Smooth muscle cell (in vitro differentiated cells): ENCODE measurements at regions not wholly inside any gene's neighbourhood (a gene's known extent, or its start where the extent isn't known, plus 50 kb on each side); places are given as distances from the start of the nearest gene placed in this dataset.

Experiments used
- DNase-seq: peaks from one replicate; lab custom pipeline; 2025; ENCODE audit not compliant: unreplicated experiment; lab: John Stamatoyannopoulos, UW
- H2AFZ ChIP-seq: fragments of 200-600 bp; sonication (generic); 2 replicates; pipeline ENCODE4 v1.6.0; 2016; ENCODE audit warnings: antibody characterized with exemption, low read depth, mild to moderate bottlenecking
- H3F3A ChIP-seq: fragments of 200-600 bp; sonication (generic); 2 replicates; pipeline ENCODE4 v1.6.0; 2017; ENCODE audit warnings: antibody characterized with exemption, low read depth
- H3K27ac ChIP-seq: fragments of 200-600 bp; sonication (generic); 2 replicates; pipeline ENCODE4 v1.5.1; 2016; ENCODE audit warnings: low read depth, mild to moderate bottlenecking
- H3K27me3 ChIP-seq: fragments of 200-600 bp; sonication (generic); 2 replicates; pipeline ENCODE4 v1.6.1; 2016; ENCODE audit warnings: low read depth, mild to moderate bottlenecking
- H3K36me3 ChIP-seq: fragments of 200-600 bp; sonication (generic); 2 replicates; pipeline ENCODE4 v1.5.1; 2016; ENCODE audit warnings: low read depth
- H3K4me1 ChIP-seq: fragments of 200-600 bp; sonication (generic); 2 replicates; pipeline ENCODE4 v1.5.1; 2016; ENCODE audit warnings: low read depth
- H3K4me2 ChIP-seq: fragments of 200-600 bp; sonication (generic); 2 replicates; pipeline ENCODE4 v1.6.0; 2016; ENCODE audit warnings: mild to moderate bottlenecking
- H3K4me3 ChIP-seq: fragments of 200-600 bp; sonication (generic); 2 replicates; pipeline ENCODE4 v1.5.1; 2016; ENCODE audit warnings: mild to moderate bottlenecking
- H3K79me2 ChIP-seq: fragments of 200-600 bp; sonication (generic); 2 replicates; pipeline ENCODE4 v1.6.0; 2016; ENCODE audit warnings: low read depth, mild to moderate bottlenecking
- H3K9ac ChIP-seq: fragments of 200-600 bp; sonication (generic); 2 replicates; pipeline ENCODE4 v1.6.0; 2016; ENCODE audit warnings: low read depth
- H3K9me3 ChIP-seq: fragments of 200-600 bp; sonication (generic); replicated peaks from 2 replicates; pipeline ENCODE4 v1.5.1; 2016; ENCODE audit warnings: low read depth
- H4K20me1 ChIP-seq: fragments of 200-600 bp; sonication (generic); 2 replicates; pipeline ENCODE4 v1.6.0; 2016; ENCODE audit warnings: low read depth
- CTCF ChIP-seq: fragments of 200-600 bp; sonication (generic); IDR thresholded peaks from 2 replicates; pipeline ENCODE4 v1.5.1; 2017; ENCODE audit warnings: borderline replicate concordance, mild to moderate bottlenecking, antibody characterized with exemption; ENCODE audit not compliant: insufficient read depth, poor library complexity, severe bottlenecking
- WGBS: methylation state at CpG from one replicate; pipeline ENCODE4 v1.1.7; 2016; ENCODE audit warnings: low lambda C conversion rate; 5-methylcytosine and 5-hydroxymethylcytosine counted together

GRCh38 chr1:36732015-36732356 is 249.3 kb upstream of the CSF3R start:
- DNase-seq = no peak
- no peak for TF ChIP-seq CTCF
- H3K4me3 ChIP-seq = no peak overlapping the region
- H3K4me1 ChIP-seq = no peaks in the 10 kb centered on the region
- H3K9me3 ChIP-seq = no peaks in the 10 kb centered on the region
- no peaks in the 10 kb centered on the region for H3K79me2 ChIP-seq
- H3F3A ChIP-seq = no peaks in the 10 kb centered on the region
- no peak overlapping the region for H3K9ac ChIP-seq
- no peak overlapping the region for H3K27ac ChIP-seq
- 89% methylated on average over 5 of the region's 5 CpGs for WGBS
- no peak overlapping the region for H3K4me2 ChIP-seq
- H3K36me3 ChIP-seq = no peaks in the 10 kb centered on the region
- H2AFZ ChIP-seq = no peak overlapping the region
- H3K27me3 ChIP-seq = peaks cover 12% of the 10 kb centered on the region
- H4K20me1 ChIP-seq = no peaks in the 10 kb centered on the region

DNA sequence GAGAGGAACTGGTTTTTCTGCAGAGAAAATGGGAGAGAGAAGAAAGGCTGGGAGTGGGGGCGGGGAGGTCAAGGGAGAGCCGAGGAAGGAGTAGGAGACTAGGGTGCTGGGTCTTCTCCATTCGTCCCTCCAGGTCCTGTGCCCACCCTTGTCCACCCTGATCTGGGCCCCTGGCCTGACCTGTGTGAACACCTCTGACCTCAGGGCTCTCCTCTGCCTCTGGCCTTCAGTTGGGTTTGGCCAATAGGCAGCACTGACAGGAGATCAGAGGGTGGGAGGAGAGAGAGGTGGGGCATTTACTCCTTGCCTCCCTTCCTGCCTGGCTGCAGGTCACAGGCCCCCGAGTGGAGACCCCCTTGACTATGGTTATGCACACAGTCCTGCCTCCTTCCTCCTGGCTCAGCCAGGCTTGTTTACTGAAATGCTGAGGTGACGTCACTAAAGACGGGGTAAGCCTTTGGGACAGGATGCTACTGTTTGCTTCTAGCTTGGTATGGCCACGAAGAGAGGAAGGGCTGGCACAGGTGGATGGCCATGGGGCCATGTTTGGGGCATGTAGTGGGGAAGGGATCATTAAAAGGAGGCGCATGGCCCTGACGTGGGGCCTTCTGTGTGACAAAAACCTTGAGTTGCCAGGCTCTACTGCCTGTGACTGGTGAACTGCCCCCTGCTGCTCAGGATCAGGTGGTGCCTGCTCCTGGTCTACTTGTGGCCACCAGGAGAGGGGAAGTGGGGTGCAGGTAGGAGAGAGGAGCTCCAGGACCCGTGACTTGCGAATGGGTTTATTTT is 248.7 kb upstream of the CSF3R start:
- Histone ChIP-seq H3F3A (no peaks in the 10 kb centered on the region), H3K36me3 (no peaks in the 10 kb centered on the region), H4K20me1 (no peaks in the 10 kb centered on the region), H3K9ac (no peak overlapping the region), H3K4me2 (no peak overlapping the region), H3K79me2 (no peaks in the 10 kb centered on the region), H3K9me3 (no peaks in the 10 kb centered on the region), H3K27ac (no peak overlapping the region), H2AFZ (no peak overlapping the region), H3K4me1 (no peaks in the 10 kb centered on the region), H3K27me3 (peaks cover 7% of the 10 kb centered on the region), H3K4me3 (no peak overlapping the region)
- no peak for TF ChIP-seq CTCF
- 77% methylated on average over 11 of the region's 11 CpGs for WGBS
- no peak for DNase-seq

GRCh38 chr1:36730599-36730998 is 247.9 kb upstream of the CSF3R start:
- H3K27ac ChIP-seq = no peak overlapping the region

More at GRCh38 chr1:36730599-36730998, 247.9 kb upstream of the CSF3R start:
- Histone ChIP-seq H3K79me2 (no peaks in the 10 kb centered on the region), H3K9ac (no peak overlapping the region), H3K27me3 (peaks cover 3% of the 10 kb centered on the region), H4K20me1 (no peaks in the 10 kb centered on the region), H3K36me3 (no peaks in the 10 kb centered on the region), H3K4me2 (no peak overlapping the region), H3K4me1 (no peaks in the 10 kb centered on the region), H3K4me3 (no peak overlapping the region), H3K9me3 (no peaks in the 10 kb centered on the region), H2AFZ (no peak overlapping the region), H3F3A (no peaks in the 10 kb centered on the region)
- WGBS = 86% methylated on average over 2 of the region's 2 CpGs
- DNase-seq = no peak
- TF ChIP-seq CTCF = no peak
